Central memory CD4-positive, alpha-beta T cell (primary cell): ENCODE measurements at regions not wholly inside any gene's neighbourhood (a gene's known extent, or its start where the extent isn't known, plus 50 kb on each side); places are given as distances from the start of the nearest gene placed in this dataset.

Experiments
- DNase-seq: peaks from one replicate; pipeline ENCODE4 v3.0.0; 2022

GRCh38 chr2:235314371-235314930 lies 179.4 kb upstream of the AGAP1 start:
- DNase-seq, result no peak

GRCh38 chr2:235319095-235319494 lies 174.7 kb upstream of the AGAP1 start:
- no peak for DNase-seq

- DNase-seq, result no peak
Measured at GRCh38 chr2:235320326-235320725, 173.5 kb upstream of the AGAP1 start.

GRCh38 chr2:235324324-235324723 lies 169.5 kb upstream of the AGAP1 start:
- no peak for DNase-seq

- no peak for DNase-seq
Measured at GRCh38 chr2:235325151-235325550, 168.7 kb upstream of the AGAP1 start.

GRCh38 chr2:235328991-235329390 lies 164.9 kb upstream of the AGAP1 start:
- no peak for DNase-seq

GRCh38 chr2:235330775-235331451 lies 162.9 kb upstream of the AGAP1 start:
- DNase-seq, result no peak

GRCh38 chr2:235332240-235332890 lies 161.5 kb upstream of the AGAP1 start:
- DNase-seq, result no peak

- no peak for DNase-seq
Measured at GRCh38 chr2:235333076-235333475, 160.8 kb upstream of the AGAP1 start.

- DNase-seq, result no peak
Measured at GRCh38 chr2:235334179-235334578, 159.7 kb upstream of the AGAP1 start.

GRCh38 chr2:235343156-235343774 lies 150.6 kb upstream of the AGAP1 start:
- no peak for DNase-seq

- DNase-seq, result no peak
Measured at GRCh38 chr2:235343869-235344268, 150.0 kb upstream of the AGAP1 start.

- DNase-seq, result no peak
Measured at GRCh38 chr2:235345745-235346144, 148.1 kb upstream of the AGAP1 start.

- DNase-seq, result no peak
Measured at GRCh38 chr2:235347691-235348090, 146.2 kb upstream of the AGAP1 start.

- no peak for DNase-seq
Measured at GRCh38 chr2:235348329-235348728, 145.5 kb upstream of the AGAP1 start.

GRCh38 chr2:235350234-235350633 lies 143.6 kb upstream of the AGAP1 start:
- no peak for DNase-seq

GRCh38 chr2:235352541-235352940 lies 141.3 kb upstream of the AGAP1 start:
- no peak for DNase-seq

GRCh38 chr2:235357881-235358280 lies 136.0 kb upstream of the AGAP1 start:
- no peak for DNase-seq

GRCh38 chr2:235358981-235359471 lies 134.8 kb upstream of the AGAP1 start:
- DNase-seq, result no peak

- DNase-seq, result no peak
Measured at GRCh38 chr2:235360446-235360845, 133.4 kb upstream of the AGAP1 start.

- no peak for DNase-seq
Measured at GRCh38 chr2:235365743-235366142, 128.1 kb upstream of the AGAP1 start.

- DNase-seq, result no peak
Measured at GRCh38 chr2:235366390-235366789, 127.5 kb upstream of the AGAP1 start.

GRCh38 chr2:235366807-235367206 lies 127.0 kb upstream of the AGAP1 start:
- no peak for DNase-seq

GRCh38 chr2:235371018-235371417 lies 122.8 kb upstream of the AGAP1 start:
- no peak for DNase-seq
